Spleen (tissue), 7 donors: ENCODE measurements at regions not wholly inside any gene's neighbourhood (a gene's known extent, or its start where the extent isn't known, plus 50 kb on each side); places are given as distances from the start of the nearest gene placed in this dataset.
"Not testable (repeated sequence)": the region's sequence is repeated elsewhere in the genome, so short reads cannot be mapped to it uniquely, and the experiment has no call there.

ENCODE experiments used
- CTCF ChIP-seq, 11 experiments: fragments of 200-600 bp in 7 of 11; fragments of 450-650 bp in 4 of 11; sonication (generic) in 4 of 11; IDR thresholded peaks in 8 of 11; conservative IDR thresholded peaks in 3 of 11; 1 replicate in 7 of 11; 2 replicates in 4 of 11; pipeline versions ENCODE4 v1.4.0 to v1.8.0; 2016 to 2021; ENCODE audit warnings: antibody characterized with exemption in 11 of 11, inconsistent platforms in 4 of 11, mild to moderate bottlenecking in 1 of 11
- POLR2A ChIP-seq, 3 donors: fragments of 450-650 bp; IDR thresholded peaks; one replicate each; pipeline ENCODE4 v1.5.1; 2017; ENCODE audit warnings: antibody characterized with exemption in 3 of 3, mild to moderate bottlenecking in 1 of 3
- donor health status: DM: no; HTN: no; CAD: no; lungs with moderate emphysema.
- donor health status: DM: no; HTN: no; CAD: no.
- donor health status: DM: no; HTN: no; CAD: no.

GRCh38 chr16:29266612-29267011 lies 139.9 kb downstream of the NPIPB11 start:
- not testable (repeated sequence) for TF ChIP-seq CTCF (IDR thresholded peaks at IDR 0.05 in 8 of 11, conservative IDR thresholded peaks at IDR 0.05 in 3 of 11); POLR2A (IDR thresholded peaks at IDR 0.05)
